Smooth muscle cell of the brain vasculature (primary cell): ENCODE measurements at regions not wholly inside any gene's neighbourhood (a gene's known extent, or its start where the extent isn't known, plus 50 kb on each side); places are given as distances from the start of the nearest gene placed in this dataset.

Experiments
- DNase-seq: peaks from one replicate; pipeline ENCODE4 v3.0.0-alpha.2; 2012; ENCODE audit warnings: low read depth, low spot score

- no peak for DNase-seq
These were observed 200.6 kb upstream of the MEX3C start for GRCh38 chr18:51398104-51398503.

- DNase-seq: no peak
These were observed 202.1 kb upstream of the MEX3C start for GRCh38 chr18:51399491-51400122.

DNA sequence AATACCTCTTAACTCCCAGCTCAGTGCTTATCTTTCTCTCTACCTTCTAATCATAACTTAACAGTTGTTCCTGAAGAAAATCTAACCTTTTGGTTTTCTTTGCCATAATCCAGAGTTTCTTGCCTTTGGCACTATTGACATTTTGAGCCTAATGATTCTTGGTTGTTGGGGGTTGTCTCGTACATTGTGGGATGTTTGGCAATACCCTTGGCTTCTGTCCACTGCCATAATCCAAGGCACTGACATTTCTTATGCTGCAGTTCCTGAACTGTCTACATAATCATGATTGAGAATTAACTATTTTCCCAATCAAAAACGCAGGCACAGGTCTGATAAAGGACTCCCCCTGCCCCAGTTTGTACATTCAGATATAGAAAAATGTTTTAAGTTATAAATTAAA is 203.2 kb upstream of the MEX3C start:
- DNase-seq: no peak

DNA sequence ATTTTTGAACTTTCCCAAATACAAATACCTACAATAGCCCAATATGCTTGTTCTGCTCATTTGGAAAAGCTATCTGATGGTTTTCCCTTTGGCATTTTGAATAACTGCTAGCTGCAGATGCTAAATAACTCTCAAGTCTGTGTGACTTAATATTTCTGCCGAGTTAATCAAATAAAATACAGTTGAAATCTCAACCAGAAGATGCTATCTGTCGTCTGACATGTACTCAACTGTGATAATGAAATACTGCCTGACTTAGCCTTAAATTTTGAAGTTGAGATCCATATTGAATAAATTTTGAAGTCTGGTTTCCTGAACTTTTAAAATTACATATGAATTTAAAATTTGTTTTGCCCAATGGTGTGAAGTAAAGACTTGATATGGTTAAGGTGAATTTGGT is 204.4 kb upstream of the MEX3C start:
- no peak for DNase-seq

DNA sequence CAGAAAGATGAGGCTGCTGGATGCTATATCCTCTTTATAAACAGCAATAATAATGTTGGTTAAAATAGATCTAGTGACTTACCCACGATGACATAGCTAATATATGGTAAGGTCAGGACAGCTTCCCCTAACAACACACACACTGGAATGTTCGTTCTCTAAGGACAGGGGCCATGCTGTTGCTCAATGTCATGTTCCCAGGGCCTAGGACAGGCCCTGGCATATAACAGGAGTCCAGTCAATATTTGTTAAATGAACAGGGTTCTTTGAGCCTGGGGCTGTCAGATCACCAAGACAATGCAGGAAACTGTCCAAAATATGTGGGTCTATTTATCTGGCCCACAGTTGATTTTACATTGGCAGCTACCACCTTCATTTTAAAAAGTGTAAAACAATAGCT is 207.1 kb upstream of the MEX3C start:
- DNase-seq: no peak

GRCh38 chr18:51405683-51406477 is 208.4 kb upstream of the MEX3C start:
- DNase-seq: no peak

- no peak for DNase-seq
These were observed 220.4 kb upstream of the MEX3C start for GRCh38 chr18:51417643-51418483.

GRCh38 chr18:51425475-51425874 is 228.0 kb upstream of the MEX3C start:
- no peak for DNase-seq

GRCh38 chr18:51425889-51426288 is 228.4 kb upstream of the MEX3C start:
- DNase-seq: no peak

DNA sequence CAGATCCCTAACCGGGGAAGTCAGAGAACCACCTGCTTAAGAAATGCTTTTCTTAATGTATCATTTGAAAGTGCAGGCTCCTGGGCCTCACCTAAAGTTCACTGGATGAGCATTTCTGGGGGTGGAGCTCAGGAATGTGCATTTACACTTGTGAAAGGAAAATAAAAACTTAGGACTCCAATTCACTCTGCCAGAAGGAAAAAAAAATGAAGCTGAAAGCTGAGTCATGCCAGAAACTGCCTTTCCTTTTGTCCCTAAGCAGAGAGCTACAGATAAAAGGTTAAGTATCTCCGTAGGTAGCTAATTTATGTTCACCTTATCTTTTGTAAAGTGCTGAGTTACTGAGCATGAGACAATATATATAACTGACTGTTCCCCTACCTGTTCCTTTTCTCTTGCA is 229.5 kb upstream of the MEX3C start:
- DNase-seq: no peak

DNA sequence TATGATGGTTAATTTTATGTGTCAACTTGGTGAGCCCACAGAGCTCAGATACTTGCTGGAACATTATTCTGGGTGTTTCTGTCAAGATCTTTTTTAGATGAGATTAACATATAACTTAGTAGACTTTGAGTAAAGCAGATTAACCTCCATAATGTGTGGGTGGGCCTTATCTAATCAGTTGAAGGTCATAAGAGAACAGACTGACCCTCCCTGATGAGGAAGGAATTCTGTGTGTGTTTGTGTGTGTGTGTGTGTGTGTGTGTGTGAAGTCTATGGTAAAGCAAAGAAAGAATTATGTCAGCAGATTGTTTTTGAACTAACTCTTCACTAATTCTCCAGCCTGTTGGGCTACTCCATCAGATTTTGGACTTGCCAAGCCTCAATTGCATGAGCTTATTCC is 232.2 kb upstream of the MEX3C start:
- no peak for DNase-seq

DNA sequence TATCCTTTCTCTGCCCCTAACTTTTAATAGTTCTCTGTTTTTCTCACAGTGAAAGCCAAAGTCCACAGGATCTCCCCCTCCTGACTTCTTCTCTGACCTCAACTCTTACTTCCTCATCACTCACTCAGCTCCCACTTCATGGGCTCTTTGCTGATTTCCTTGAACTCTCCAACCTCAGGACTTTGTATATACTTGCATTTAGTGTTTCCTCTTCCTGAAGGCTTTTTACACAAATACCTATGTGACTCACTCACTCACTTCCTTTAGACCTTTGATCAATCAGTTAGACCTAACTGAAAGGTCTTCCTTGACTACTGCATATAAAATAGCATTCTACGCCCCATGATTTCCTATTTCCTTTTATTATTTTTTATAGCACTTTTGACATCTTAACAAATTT is 233.1 kb upstream of the MEX3C start:
- no peak for DNase-seq

DNA sequence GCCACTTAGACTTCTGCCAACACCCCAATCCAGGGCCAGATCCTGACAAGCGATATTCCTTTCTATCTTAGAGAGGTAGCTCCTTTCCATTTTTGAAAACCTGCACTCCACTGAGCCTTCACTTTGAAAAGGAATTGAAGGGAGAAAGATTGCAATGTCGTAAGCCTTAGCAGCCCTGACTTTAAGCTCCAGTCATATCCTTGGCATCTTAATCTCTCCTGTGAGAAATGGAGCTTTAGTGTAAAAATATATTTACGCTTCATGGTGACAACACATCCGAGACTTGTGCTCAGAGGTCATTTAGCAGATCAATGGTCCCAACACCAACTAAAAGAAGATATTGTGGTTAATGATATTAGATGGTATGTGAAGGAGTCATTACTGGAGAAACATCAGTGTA is 235.8 kb upstream of the MEX3C start:
- DNase-seq: no peak

GRCh38 chr18:51433881-51434280 is 236.4 kb upstream of the MEX3C start:
- no peak for DNase-seq

- no peak for DNase-seq
These were observed 240.1 kb upstream of the MEX3C start for GRCh38 chr18:51437280-51438271.

- DNase-seq: no peak
These were observed 241.4 kb upstream of the MEX3C start for GRCh38 chr18:51438797-51439350.

- no peak for DNase-seq
These were observed 244.5 kb upstream of the MEX3C start for GRCh38 chr18:51442012-51442411.

DNA sequence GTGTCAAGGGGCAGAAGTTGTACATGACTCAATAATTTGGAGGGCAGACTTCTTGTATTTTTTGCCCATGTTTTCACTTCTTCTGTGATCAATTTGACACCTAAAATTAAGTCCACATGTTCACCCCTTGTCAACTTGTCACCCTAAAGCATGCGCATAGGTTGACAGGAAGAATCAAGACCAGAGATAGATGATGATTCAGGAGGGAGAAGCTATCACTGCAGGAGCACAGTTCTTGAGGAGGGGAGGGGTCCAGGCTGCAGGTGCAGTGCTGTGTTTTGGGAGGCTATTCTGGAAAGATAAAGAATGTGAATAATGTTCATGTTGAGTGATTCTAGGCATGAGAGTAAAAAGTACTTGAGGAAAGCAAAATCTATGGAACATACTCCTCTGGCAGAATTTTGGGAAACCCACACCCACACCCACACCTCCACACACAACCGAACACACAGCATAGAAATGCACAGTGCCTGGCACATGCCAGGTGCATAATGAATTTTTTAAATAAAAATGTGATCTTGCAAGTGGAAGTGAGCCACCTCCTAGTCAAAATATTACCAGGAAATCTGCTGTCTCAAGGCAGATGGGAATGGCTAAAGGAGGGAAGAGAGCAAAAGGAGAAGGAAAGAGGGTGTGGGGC is 249.2 kb upstream of the MEX3C start:
- DNase-seq: no peak

GRCh38 chr18:51447351-51448342 is 250.2 kb upstream of the MEX3C start:
- DNase-seq: no peak
